ENCODE measurements at regions not wholly inside any gene's neighbourhood (a gene's known extent, or its start where the extent isn't known, plus 50 kb on each side); places are given as distances from the start of the nearest gene placed in this dataset.

DNA sequence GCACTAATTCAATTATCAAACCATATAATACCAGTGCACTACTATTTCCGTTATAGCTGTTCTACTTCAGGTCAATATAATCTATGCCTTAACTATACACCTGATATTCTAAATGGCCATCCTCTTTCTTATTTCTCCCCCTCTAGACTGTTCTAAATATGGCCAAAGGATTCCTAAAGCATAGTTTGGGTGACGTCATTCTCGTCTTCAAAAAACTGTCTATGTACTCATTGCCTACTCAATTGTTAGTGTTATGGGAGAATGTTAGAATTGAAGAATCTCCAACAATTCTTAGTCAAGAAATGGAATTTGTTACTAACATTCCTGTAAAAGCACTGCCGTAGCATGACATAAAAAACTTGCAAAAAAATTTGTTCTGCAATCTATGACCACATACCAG is 431.1 kb upstream of the ANO3 start:
- TF ChIP-seq POLR2A (IDR thresholded peaks at IDR 0.05): no peak
- TF ChIP-seq, protein P1, sequence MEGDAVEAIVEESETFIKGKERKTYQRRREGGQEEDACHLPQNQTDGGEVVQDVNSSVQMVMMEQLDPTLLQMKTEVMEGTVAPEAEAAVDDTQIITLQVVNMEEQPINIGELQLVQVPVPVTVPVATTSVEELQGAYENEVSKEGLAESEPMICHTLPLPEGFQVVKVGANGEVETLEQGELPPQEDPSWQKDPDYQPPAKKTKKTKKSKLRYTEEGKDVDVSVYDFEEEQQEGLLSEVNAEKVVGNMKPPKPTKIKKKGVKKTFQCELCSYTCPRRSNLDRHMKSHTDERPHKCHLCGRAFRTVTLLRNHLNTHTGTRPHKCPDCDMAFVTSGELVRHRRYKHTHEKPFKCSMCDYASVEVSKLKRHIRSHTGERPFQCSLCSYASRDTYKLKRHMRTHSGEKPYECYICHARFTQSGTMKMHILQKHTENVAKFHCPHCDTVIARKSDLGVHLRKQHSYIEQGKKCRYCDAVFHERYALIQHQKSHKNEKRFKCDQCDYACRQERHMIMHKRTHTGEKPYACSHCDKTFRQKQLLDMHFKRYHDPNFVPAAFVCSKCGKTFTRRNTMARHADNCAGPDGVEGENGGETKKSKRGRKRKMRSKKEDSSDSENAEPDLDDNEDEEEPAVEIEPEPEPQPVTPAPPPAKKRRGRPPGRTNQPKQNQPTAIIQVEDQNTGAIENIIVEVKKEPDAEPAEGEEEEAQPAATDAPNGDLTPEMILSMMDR (IDR thresholded peaks at IDR 0.05): no peak
- Histone ChIP-seq H3K9me3 (no peaks in the 10 kb centered on the region), H3K27me3 (no peaks in the 10 kb centered on the region), H3K4me3 (no peak overlapping the region), H3K27ac (no peak overlapping the region), H3K4me1 (no peaks in the 10 kb centered on the region), H3K36me3 (ENCODE audit: low read depth, missing control alignments) (no peaks in the 10 kb centered on the region)
- intact Hi-C loops (cut with DNase I; ENCODE audit: low total_unique reads): no loop called here
- no peak for DNase-seq
- WGBS, 2 donors: 87 to 94% methylated on average over 4 of the region's 4 CpGs

DNA sequence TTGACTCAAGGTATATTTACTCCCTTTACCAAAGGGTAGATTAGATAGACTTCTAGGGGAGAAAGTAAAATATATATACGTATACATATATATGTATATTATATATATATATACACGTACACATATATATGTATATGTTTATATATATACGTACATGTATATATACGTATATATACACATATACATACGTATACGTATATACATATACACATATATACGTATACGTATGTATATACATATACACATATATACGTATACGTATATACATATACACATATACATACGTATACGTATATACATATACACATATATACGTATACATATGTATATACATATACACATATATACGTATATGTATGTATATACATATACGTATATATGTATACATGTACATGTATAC is 430.5 kb upstream of the ANO3 start:
- no peak for TF ChIP-seq POLR2A (IDR thresholded peaks at IDR 0.05)
- TF ChIP-seq, protein P1 (IDR thresholded peaks at IDR 0.05): no peak
- no peak for DNase-seq
- H3K27ac ChIP-seq: no peak overlapping the region
- intact Hi-C loops (cut with DNase I; ENCODE audit: low total_unique reads): no loop called here
- H3K9me3 ChIP-seq: no peaks in the 10 kb centered on the region
- H3K4me3 ChIP-seq: no peak overlapping the region
- 70 to 74% methylated on average over 15 of the region's 15 CpGs for WGBS, 2 donors
- H3K36me3 ChIP-seq (ENCODE audit: low read depth, missing control alignments): no peaks in the 10 kb centered on the region
- no peaks in the 10 kb centered on the region for H3K4me1 ChIP-seq
- H3K27me3 ChIP-seq: no peaks in the 10 kb centered on the region

DNA sequence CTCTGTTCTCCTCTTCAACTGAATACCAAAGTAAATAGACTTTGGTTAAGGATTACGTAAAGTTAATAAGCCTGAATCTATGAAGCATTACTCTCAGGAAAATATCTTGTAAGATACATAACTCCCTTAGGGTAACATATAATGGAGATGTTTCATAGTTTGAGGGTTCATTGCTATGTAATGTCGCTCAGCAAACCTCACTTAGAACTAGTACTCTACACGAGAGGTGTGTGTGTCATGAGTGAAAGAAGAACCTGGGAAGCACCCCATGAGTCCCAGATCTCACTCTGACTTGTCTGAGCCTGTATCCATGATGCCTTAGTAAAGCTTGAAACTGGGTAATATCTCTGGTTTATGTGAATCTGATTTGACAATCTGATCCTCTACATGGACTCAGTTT is 429.5 kb upstream of the ANO3 start:
- no peak for DNase-seq
- WGBS, 2 donors: 42 to 79% methylated on average over 3 of the region's 3 CpGs
- H3K9me3 ChIP-seq: no peaks in the 10 kb centered on the region
- no peak overlapping the region for H3K4me3 ChIP-seq
- no peaks in the 10 kb centered on the region for H3K4me1 ChIP-seq
- TF ChIP-seq POLR2A (IDR thresholded peaks at IDR 0.05): no peak
- TF ChIP-seq, protein P1 (IDR thresholded peaks at IDR 0.05): no peak
- no peaks in the 10 kb centered on the region for H3K27me3 ChIP-seq
- H3K36me3 ChIP-seq (ENCODE audit: low read depth, missing control alignments): no peaks in the 10 kb centered on the region
- H3K27ac ChIP-seq: no peak overlapping the region
- intact Hi-C loops (cut with DNase I; ENCODE audit: low total_unique reads): no loop called here

DNA sequence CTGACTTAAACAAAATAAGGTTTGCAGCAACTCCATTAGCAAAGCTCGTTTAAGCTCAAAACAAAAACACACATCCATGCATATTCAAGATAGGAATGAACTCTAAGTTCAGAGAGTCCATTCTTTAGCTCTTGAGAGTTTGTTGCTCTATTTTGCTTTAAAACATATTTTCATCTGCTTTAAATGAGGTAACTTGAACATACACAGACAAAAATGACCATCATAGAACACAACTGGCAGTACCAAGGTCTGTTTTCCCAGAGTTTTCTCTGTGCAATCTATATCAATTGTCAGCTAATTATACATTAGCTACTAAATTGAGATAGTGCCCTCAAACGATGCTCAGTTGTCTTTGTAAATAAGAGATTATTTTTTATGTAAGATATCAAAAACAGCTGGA is 423.2 kb upstream of the ANO3 start:
- intact Hi-C loops (cut with DNase I; ENCODE audit: low total_unique reads): no loop called here
- no peak for DNase-seq
- Histone ChIP-seq H3K4me1 (no peaks in the 10 kb centered on the region), H3K4me3 (no peak overlapping the region), H3K27me3 (no peaks in the 10 kb centered on the region), H3K36me3 (ENCODE audit: low read depth, missing control alignments) (no peaks in the 10 kb centered on the region), H3K9me3 (no peaks in the 10 kb centered on the region), H3K27ac (no peak overlapping the region)
- TF ChIP-seq, protein P1 (IDR thresholded peaks at IDR 0.05): no peak
- TF ChIP-seq POLR2A (IDR thresholded peaks at IDR 0.05): no peak
- WGBS, 2 donors: 36 to 42% methylated on average over 2 of the region's 2 CpGs

DNA sequence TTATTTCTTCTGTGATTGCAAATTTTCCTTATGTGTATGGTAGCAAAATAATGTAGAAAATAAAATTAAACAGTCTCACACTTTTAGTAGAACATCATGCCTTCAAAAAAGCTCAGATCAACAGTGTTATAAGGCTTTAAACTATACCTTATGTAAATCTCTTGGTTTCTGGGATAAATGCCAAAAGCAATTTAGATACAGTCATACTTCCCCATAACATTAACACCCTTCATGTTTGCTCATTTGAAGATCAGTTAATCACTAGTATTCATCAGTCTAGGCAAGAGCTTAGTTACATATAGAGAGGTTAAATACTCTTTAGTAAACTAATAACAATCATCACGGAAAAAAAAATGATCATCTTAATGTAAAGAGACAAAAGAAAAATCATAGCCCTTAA is 421.8 kb upstream of the ANO3 start:
- intact Hi-C loops (cut with DNase I; ENCODE audit: low total_unique reads): no loop called here
- H3K9me3 ChIP-seq: no peaks in the 10 kb centered on the region
- H3K4me3 ChIP-seq: no peak overlapping the region
- H3K4me1 ChIP-seq: no peaks in the 10 kb centered on the region
- H3K36me3 ChIP-seq (ENCODE audit: low read depth, missing control alignments): no peaks in the 10 kb centered on the region
- H3K27ac ChIP-seq: no peak overlapping the region
- no peak for TF ChIP-seq POLR2A (IDR thresholded peaks at IDR 0.05)
- TF ChIP-seq, protein P1 (IDR thresholded peaks at IDR 0.05): no peak
- DNase-seq: no peak
- 50 to 71% methylated on average over 1 of the region's 1 CpG for WGBS, 2 donors
- H3K27me3 ChIP-seq: no peaks in the 10 kb centered on the region
